NCI-H526 treated with DMSO at 0.1 percent for 48 hours (cell line): ENCODE measurements at regions not wholly inside any gene's neighbourhood (a gene's known extent, or its start where the extent isn't known, plus 50 kb on each side); places are given as distances from the start of the nearest gene placed in this dataset.
A peak's percentile ranks its signal among the peaks of the same experiment; 100 is the strongest.
"Not testable (repeated sequence)": the region's sequence is repeated elsewhere in the genome, so short reads cannot be mapped to it uniquely, and the experiment has no call there.

ENCODE experiments used
- DNase-seq: peaks from one replicate; lab custom pipeline; 2025; lab: John Stamatoyannopoulos, UW

- DNase-seq: no peak
Measured at GRCh38 chr9:106432631-106433030, 430.3 kb upstream of the ZNF462 start.

- DNase-seq: no peak
Measured at GRCh38 chr9:106438928-106439327, 424.0 kb upstream of the ZNF462 start.

GRCh38 chr9:106441283-106441682 lies 421.7 kb upstream of the ZNF462 start:
- no peak for DNase-seq

GRCh38 chr9:106443520-106443919 lies 419.4 kb upstream of the ZNF462 start:
- peak; percentile 2 for DNase-seq

GRCh38 chr9:106445107-106445506 lies 417.9 kb upstream of the ZNF462 start:
- DNase-seq: no peak

GRCh38 chr9:106449336-106449927 lies 413.5 kb upstream of the ZNF462 start:
- DNase-seq: no peak

- DNase-seq: no peak
Measured at GRCh38 chr9:106450549-106450948, 412.4 kb upstream of the ZNF462 start.

GRCh38 chr9:106451223-106451622 lies 411.7 kb upstream of the ZNF462 start:
- no peak for DNase-seq

- no peak for DNase-seq
Measured at GRCh38 chr9:106456581-106456980, 406.4 kb upstream of the ZNF462 start.

GRCh38 chr9:106467113-106467864 lies 395.7 kb upstream of the ZNF462 start:
- no peak for DNase-seq

- DNase-seq: no peak
Measured at GRCh38 chr9:106467865-106468164, 395.2 kb upstream of the ZNF462 start.

- no peak for DNase-seq
Measured at GRCh38 chr9:106468431-106468830, 394.5 kb upstream of the ZNF462 start.

GRCh38 chr9:106478312-106478711 lies 384.7 kb upstream of the ZNF462 start:
- DNase-seq: no peak

- DNase-seq: no peak
Measured at GRCh38 chr9:106478727-106479126, 384.2 kb upstream of the ZNF462 start.

GRCh38 chr9:106479679-106480078 lies 383.3 kb upstream of the ZNF462 start:
- no peak for DNase-seq

GRCh38 chr9:106481013-106481609 lies 381.9 kb upstream of the ZNF462 start:
- no peak for DNase-seq

- no peak for DNase-seq
Measured at GRCh38 chr9:106482733-106483132, 380.2 kb upstream of the ZNF462 start.

GRCh38 chr9:106486685-106487084 lies 376.3 kb upstream of the ZNF462 start:
- no peak for DNase-seq

GRCh38 chr9:106487266-106487665 lies 375.7 kb upstream of the ZNF462 start:
- no peak for DNase-seq

- DNase-seq: not testable (repeated sequence)
Measured at GRCh38 chr9:106492126-106492525, 370.8 kb upstream of the ZNF462 start.

- no peak for DNase-seq
Measured at GRCh38 chr9:106500171-106500570, 362.8 kb upstream of the ZNF462 start.

GRCh38 chr9:106501210-106501609 lies 361.8 kb upstream of the ZNF462 start:
- DNase-seq: not testable (repeated sequence)

GRCh38 chr9:106502930-106503329 lies 360.0 kb upstream of the ZNF462 start:
- DNase-seq: no peak

GRCh38 chr9:106503759-106504158 lies 359.2 kb upstream of the ZNF462 start:
- DNase-seq: no peak
